Liver (tissue), 3 donors: ENCODE measurements at regions not wholly inside any gene's neighbourhood (a gene's known extent, or its start where the extent isn't known, plus 50 kb on each side); places are given as distances from the start of the nearest gene placed in this dataset.

Experiments used
- EGR1 ChIP-seq, 2 donors: IDR thresholded peaks; 2 replicates each; pipeline ENCODE4 v1.6.1; 2016 to 2018; ENCODE audit warnings: antibody characterized with exemption in 2 of 2, low read depth in 2 of 2
- FOXA2 ChIP-seq: IDR thresholded peaks from 2 replicates; pipeline ENCODE4 v1.6.1; 2016; ENCODE audit warnings: antibody characterized with exemption
- GABPA ChIP-seq, 2 donors: IDR thresholded peaks in 1 of 2; conservative IDR thresholded peaks in 1 of 2; 2 replicates each; pipeline ENCODE4 v1.6.1; 2016; ENCODE audit warnings: antibody characterized with exemption in 2 of 2, mild to moderate bottlenecking in 1 of 2, moderate library complexity in 1 of 2
- HNF4G ChIP-seq: IDR thresholded peaks from 2 replicates; pipeline ENCODE4 v1.6.1; 2016; ENCODE audit warnings: antibody characterized with exemption
- JUND ChIP-seq, 2 donors: IDR thresholded peaks; 2 replicates each; pipeline ENCODE4 v1.6.1; 2016; ENCODE audit warnings: antibody characterized with exemption in 2 of 2
- NR2F2 ChIP-seq: IDR thresholded peaks from 2 replicates; pipeline ENCODE4 v1.6.1; 2016; ENCODE audit warnings: antibody characterized with exemption
- RAD21 ChIP-seq, 2 donors: IDR thresholded peaks; 2 replicates each; pipeline ENCODE4 v1.6.1; 2016; ENCODE audit warnings: antibody characterized with exemption in 2 of 2, mild to moderate bottlenecking in 2 of 2
- TAF1 ChIP-seq: conservative IDR thresholded peaks from 2 replicates; pipeline ENCODE4 v1.6.1; 2016; ENCODE audit warnings: antibody characterized with exemption, mild to moderate bottlenecking
- YY1 ChIP-seq: IDR thresholded peaks from 2 replicates; pipeline ENCODE4 v1.6.1; 2016; ENCODE audit warnings: antibody characterized with exemption, mild to moderate bottlenecking
- TF ChIP-seq, protein P1 (sequence below): fragments of 150-350 bp; IDR thresholded peaks from 2 replicates; pipeline ENCODE4 v1.5.1; 2017; ENCODE audit warnings: improper control_type of control experiment, low read depth, low read length; ENCODE audit not compliant: missing input control
- TF ChIP-seq, protein P2 (sequence below): IDR thresholded peaks from 2 replicates; pipeline ENCODE4 v1.6.1; 2016; ENCODE audit warnings: antibody characterized with exemption
- TF ChIP-seq, protein P3 (sequence below): IDR thresholded peaks from 2 replicates; pipeline ENCODE4 v1.6.1; 2016; ENCODE audit warnings: antibody characterized with exemption, mild to moderate bottlenecking
- TF ChIP-seq, protein P4 (sequence below): IDR thresholded peaks from 2 replicates; pipeline ENCODE4 v1.6.1; 2016; ENCODE audit warnings: antibody characterized with exemption
- TF ChIP-seq, protein P5 (sequence below): IDR thresholded peaks from 2 replicates; pipeline ENCODE4 v1.6.1; 2016; ENCODE audit warnings: antibody characterized with exemption
- donor health status: healthy.
- donor health status: healthy.

DNA sequence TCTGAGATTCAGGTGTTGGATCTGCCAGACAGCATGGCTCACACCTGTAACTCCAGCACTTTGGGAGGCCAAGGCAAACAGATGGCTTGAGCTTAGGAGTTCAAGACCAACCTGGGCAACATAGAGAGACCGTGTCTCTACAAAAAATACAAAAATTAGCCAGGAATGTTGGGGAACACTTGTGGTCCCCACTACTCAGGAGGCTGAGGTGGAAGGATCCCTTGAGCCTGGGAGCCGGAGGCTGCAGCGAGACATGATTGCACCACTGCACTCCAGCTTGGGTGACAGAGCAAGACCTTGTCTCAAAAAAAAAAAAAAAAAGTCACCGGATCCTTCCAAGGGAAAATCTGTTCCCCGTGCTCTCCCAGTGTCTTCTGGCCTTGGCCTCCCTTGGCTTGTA, 109.2 kb downstream of the IRS2 start:
- TF ChIP-seq, protein P1, sequence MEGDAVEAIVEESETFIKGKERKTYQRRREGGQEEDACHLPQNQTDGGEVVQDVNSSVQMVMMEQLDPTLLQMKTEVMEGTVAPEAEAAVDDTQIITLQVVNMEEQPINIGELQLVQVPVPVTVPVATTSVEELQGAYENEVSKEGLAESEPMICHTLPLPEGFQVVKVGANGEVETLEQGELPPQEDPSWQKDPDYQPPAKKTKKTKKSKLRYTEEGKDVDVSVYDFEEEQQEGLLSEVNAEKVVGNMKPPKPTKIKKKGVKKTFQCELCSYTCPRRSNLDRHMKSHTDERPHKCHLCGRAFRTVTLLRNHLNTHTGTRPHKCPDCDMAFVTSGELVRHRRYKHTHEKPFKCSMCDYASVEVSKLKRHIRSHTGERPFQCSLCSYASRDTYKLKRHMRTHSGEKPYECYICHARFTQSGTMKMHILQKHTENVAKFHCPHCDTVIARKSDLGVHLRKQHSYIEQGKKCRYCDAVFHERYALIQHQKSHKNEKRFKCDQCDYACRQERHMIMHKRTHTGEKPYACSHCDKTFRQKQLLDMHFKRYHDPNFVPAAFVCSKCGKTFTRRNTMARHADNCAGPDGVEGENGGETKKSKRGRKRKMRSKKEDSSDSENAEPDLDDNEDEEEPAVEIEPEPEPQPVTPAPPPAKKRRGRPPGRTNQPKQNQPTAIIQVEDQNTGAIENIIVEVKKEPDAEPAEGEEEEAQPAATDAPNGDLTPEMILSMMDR = no peak
- no peak for TF ChIP-seq EGR1 (IDR thresholded peaks at IDR 0.05; ENCODE audit: low read depth in 2 of 2)
- TF ChIP-seq, protein P2, sequence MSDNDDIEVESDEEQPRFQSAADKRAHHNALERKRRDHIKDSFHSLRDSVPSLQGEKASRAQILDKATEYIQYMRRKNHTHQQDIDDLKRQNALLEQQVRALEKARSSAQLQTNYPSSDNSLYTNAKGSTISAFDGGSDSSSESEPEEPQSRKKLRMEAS = no peak
- TF ChIP-seq HNF4G = no peak
- TF ChIP-seq YY1 = no peak
- TF ChIP-seq FOXA2 = no peak
- TF ChIP-seq RAD21 (IDR thresholded peaks at IDR 0.05) = no peak
- TF ChIP-seq TAF1 = no peak
- TF ChIP-seq, protein P3, sequence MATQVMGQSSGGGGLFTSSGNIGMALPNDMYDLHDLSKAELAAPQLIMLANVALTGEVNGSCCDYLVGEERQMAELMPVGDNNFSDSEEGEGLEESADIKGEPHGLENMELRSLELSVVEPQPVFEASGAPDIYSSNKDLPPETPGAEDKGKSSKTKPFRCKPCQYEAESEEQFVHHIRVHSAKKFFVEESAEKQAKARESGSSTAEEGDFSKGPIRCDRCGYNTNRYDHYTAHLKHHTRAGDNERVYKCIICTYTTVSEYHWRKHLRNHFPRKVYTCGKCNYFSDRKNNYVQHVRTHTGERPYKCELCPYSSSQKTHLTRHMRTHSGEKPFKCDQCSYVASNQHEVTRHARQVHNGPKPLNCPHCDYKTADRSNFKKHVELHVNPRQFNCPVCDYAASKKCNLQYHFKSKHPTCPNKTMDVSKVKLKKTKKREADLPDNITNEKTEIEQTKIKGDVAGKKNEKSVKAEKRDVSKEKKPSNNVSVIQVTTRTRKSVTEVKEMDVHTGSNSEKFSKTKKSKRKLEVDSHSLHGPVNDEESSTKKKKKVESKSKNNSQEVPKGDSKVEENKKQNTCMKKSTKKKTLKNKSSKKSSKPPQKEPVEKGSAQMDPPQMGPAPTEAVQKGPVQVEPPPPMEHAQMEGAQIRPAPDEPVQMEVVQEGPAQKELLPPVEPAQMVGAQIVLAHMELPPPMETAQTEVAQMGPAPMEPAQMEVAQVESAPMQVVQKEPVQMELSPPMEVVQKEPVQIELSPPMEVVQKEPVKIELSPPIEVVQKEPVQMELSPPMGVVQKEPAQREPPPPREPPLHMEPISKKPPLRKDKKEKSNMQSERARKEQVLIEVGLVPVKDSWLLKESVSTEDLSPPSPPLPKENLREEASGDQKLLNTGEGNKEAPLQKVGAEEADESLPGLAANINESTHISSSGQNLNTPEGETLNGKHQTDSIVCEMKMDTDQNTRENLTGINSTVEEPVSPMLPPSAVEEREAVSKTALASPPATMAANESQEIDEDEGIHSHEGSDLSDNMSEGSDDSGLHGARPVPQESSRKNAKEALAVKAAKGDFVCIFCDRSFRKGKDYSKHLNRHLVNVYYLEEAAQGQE = no peak
- no peak for TF ChIP-seq JUND (IDR thresholded peaks at IDR 0.05)
- TF ChIP-seq, protein P4, sequence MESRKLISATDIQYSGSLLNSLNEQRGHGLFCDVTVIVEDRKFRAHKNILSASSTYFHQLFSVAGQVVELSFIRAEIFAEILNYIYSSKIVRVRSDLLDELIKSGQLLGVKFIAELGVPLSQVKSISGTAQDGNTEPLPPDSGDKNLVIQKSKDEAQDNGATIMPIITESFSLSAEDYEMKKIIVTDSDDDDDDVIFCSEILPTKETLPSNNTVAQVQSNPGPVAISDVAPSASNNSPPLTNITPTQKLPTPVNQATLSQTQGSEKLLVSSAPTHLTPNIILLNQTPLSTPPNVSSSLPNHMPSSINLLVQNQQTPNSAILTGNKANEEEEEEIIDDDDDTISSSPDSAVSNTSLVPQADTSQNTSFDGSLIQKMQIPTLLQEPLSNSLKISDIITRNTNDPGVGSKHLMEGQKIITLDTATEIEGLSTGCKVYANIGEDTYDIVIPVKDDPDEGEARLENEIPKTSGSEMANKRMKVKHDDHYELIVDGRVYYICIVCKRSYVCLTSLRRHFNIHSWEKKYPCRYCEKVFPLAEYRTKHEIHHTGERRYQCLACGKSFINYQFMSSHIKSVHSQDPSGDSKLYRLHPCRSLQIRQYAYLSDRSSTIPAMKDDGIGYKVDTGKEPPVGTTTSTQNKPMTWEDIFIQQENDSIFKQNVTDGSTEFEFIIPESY = no peak
- TF ChIP-seq NR2F2 = no peak
- TF ChIP-seq, protein P5, sequence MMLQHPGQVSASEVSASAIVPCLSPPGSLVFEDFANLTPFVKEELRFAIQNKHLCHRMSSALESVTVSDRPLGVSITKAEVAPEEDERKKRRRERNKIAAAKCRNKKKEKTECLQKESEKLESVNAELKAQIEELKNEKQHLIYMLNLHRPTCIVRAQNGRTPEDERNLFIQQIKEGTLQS = no peak
- TF ChIP-seq GABPA (IDR thresholded peaks at IDR 0.05 in 1 of 2, conservative IDR thresholded peaks at IDR 0.05 in 1 of 2) = no peak
